ENCODE measurements at regions not wholly inside any gene's neighbourhood (a gene's known extent, or its start where the extent isn't known, plus 50 kb on each side); places are given as distances from the start of the nearest gene placed in this dataset.

DNA sequence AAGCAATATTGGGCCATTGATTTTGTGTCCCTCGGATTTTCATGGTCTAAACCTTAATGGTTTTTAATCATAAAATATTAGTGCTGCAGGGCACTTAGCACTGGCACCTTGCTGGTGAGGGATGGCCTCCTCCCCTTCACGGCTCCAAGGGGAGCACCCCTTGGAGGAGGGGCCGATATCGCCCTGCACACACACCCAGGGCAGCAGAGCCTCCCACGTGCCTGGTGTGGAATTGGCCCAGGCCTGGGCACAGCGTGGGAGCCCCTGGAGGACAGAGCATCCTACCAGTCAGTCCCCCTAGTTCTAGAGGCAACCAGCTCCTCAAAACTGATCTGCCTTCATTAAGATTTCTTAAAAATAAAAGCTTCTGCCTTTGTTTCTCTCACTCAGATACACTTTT is 90.7 kb upstream of the CSF3R start (continued):
- TF ChIP-seq, protein P1, sequence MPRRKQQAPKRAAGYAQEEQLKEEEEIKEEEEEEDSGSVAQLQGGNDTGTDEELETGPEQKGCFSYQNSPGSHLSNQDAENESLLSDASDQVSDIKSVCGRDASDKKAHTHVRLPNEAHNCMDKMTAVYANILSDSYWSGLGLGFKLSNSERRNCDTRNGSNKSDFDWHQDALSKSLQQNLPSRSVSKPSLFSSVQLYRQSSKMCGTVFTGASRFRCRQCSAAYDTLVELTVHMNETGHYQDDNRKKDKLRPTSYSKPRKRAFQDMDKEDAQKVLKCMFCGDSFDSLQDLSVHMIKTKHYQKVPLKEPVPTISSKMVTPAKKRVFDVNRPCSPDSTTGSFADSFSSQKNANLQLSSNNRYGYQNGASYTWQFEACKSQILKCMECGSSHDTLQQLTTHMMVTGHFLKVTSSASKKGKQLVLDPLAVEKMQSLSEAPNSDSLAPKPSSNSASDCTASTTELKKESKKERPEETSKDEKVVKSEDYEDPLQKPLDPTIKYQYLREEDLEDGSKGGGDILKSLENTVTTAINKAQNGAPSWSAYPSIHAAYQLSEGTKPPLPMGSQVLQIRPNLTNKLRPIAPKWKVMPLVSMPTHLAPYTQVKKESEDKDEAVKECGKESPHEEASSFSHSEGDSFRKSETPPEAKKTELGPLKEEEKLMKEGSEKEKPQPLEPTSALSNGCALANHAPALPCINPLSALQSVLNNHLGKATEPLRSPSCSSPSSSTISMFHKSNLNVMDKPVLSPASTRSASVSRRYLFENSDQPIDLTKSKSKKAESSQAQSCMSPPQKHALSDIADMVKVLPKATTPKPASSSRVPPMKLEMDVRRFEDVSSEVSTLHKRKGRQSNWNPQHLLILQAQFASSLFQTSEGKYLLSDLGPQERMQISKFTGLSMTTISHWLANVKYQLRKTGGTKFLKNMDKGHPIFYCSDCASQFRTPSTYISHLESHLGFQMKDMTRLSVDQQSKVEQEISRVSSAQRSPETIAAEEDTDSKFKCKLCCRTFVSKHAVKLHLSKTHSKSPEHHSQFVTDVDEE (CRISPR knock-in tag; IDR thresholded peaks at IDR 0.05), result no peak
- TF ChIP-seq SNAI2 (CRISPR knock-in tag; IDR thresholded peaks at IDR 0.05) (no peak), ISL1 (CRISPR knock-in tag; IDR thresholded peaks at IDR 0.05) (no peak), ZFP30 (CRISPR knock-in tag; IDR thresholded peaks at IDR 0.05) (no peak), CSDC2 (CRISPR knock-in tag; IDR thresholded peaks at IDR 0.05) (no peak), ARNTL (CRISPR knock-in tag; IDR thresholded peaks at IDR 0.05; ENCODE audit: borderline replicate concordance, low read depth) (no peak)
- TF ChIP-seq, protein P2, sequence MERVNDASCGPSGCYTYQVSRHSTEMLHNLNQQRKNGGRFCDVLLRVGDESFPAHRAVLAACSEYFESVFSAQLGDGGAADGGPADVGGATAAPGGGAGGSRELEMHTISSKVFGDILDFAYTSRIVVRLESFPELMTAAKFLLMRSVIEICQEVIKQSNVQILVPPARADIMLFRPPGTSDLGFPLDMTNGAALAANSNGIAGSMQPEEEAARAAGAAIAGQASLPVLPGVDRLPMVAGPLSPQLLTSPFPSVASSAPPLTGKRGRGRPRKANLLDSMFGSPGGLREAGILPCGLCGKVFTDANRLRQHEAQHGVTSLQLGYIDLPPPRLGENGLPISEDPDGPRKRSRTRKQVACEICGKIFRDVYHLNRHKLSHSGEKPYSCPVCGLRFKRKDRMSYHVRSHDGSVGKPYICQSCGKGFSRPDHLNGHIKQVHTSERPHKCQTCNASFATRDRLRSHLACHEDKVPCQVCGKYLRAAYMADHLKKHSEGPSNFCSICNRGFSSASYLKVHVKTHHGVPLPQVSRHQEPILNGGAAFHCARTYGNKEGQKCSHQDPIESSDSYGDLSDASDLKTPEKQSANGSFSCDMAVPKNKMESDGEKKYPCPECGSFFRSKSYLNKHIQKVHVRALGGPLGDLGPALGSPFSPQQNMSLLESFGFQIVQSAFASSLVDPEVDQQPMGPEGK (CRISPR knock-in tag; IDR thresholded peaks at IDR 0.05; ENCODE audit: borderline replicate concordance), result no peak

DNA sequence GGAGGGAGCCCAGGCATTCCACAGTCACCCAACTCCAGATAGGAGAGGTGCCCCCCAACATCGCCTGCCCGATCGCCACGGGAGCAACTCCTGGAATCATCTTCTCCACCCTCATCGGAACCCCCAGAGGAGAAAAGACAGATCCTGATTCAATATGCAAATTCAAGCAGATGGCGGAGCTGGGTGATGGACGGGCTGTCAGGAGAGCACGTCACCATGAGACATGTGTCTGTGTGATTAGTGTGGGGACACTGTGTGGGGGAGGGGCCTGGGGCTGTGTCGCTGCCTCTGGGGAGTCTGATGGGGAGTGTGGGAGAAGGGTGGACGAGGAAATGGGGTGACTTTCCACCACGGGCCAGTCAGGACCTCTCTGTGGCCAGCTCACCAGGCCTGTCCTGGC is 90.2 kb upstream of the CSF3R start:
- ATAC-seq, result no peak
- TF ChIP-seq ISL1 (CRISPR knock-in tag; IDR thresholded peaks at IDR 0.05) (no peak), ZFP30 (CRISPR knock-in tag; IDR thresholded peaks at IDR 0.05) (no peak), ZNF565 (CRISPR knock-in tag; conservative IDR thresholded peaks at IDR 0.05; ENCODE audit: low read depth) (no peak), BACH2 (CRISPR knock-in tag; IDR thresholded peaks at IDR 0.05; ENCODE audit: borderline replicate concordance) (no peak), ZFP3 (CRISPR knock-in tag; IDR thresholded peaks at IDR 0.05) (no peak), SNAI2 (CRISPR knock-in tag; IDR thresholded peaks at IDR 0.05) (no peak), ZNF70 (CRISPR knock-in tag; IDR thresholded peaks at IDR 0.05) (no peak), TOX (CRISPR knock-in tag; IDR thresholded peaks at IDR 0.05; ENCODE audit: borderline replicate concordance) (no peak), ZNF8 (CRISPR knock-in tag; IDR thresholded peaks at IDR 0.05) (no peak), CSDC2 (CRISPR knock-in tag; IDR thresholded peaks at IDR 0.05) (no peak), RARB (CRISPR knock-in tag; IDR thresholded peaks at IDR 0.05) (no peak), TCF4 (CRISPR knock-in tag; IDR thresholded peaks at IDR 0.05; ENCODE audit: borderline replicate concordance) (no peak), OSR1 (CRISPR knock-in tag; IDR thresholded peaks at IDR 0.05) (no peak), ESRRG (CRISPR knock-in tag; IDR thresholded peaks at IDR 0.05) (no peak), GLIS3 (CRISPR knock-in tag; IDR thresholded peaks at IDR 0.05) (no peak), ZC3H10 (CRISPR knock-in tag; IDR thresholded peaks at IDR 0.05) (no peak)
- TF ChIP-seq, protein P3, sequence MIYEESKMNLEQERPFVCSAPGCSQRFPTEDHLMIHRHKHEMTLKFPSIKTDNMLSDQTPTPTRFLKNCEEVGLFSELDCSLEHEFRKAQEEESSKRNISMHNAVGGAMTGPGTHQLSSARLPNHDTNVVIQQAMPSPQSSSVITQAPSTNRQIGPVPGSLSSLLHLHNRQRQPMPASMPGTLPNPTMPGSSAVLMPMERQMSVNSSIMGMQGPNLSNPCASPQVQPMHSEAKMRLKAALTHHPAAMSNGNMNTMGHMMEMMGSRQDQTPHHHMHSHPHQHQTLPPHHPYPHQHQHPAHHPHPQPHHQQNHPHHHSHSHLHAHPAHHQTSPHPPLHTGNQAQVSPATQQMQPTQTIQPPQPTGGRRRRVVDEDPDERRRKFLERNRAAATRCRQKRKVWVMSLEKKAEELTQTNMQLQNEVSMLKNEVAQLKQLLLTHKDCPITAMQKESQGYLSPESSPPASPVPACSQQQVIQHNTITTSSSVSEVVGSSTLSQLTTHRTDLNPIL (CRISPR knock-in tag; IDR thresholded peaks at IDR 0.05; ENCODE audit: low read depth), result no peak
- TF ChIP-seq, protein P1 (CRISPR knock-in tag; IDR thresholded peaks at IDR 0.05), result no peak
- TF ChIP-seq, protein P4, sequence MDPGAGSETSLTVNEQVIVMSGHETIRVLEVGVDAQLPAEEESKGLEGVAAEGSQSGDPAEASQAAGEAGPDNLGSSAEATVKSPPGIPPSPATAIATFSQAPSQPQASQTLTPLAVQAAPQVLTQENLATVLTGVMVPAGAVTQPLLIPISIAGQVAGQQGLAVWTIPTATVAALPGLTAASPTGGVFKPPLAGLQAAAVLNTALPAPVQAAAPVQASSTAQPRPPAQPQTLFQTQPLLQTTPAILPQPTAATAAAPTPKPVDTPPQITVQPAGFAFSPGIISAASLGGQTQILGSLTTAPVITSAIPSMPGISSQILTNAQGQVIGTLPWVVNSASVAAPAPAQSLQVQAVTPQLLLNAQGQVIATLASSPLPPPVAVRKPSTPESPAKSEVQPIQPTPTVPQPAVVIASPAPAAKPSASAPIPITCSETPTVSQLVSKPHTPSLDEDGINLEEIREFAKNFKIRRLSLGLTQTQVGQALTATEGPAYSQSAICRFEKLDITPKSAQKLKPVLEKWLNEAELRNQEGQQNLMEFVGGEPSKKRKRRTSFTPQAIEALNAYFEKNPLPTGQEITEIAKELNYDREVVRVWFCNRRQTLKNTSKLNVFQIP (CRISPR knock-in tag; IDR thresholded peaks at IDR 0.05; ENCODE audit: borderline replicate concordance, low read depth), result no peak
- TF ChIP-seq, protein P2 (CRISPR knock-in tag; IDR thresholded peaks at IDR 0.05; ENCODE audit: borderline replicate concordance), result no peak
